Activated T-cell treated with anti-CD3 and anti-CD28 coated beads for 1 hour (primary cell): ENCODE measurements at regions not wholly inside any gene's neighbourhood (a gene's known extent, or its start where the extent isn't known, plus 50 kb on each side); places are given as distances from the start of the nearest gene placed in this dataset.

Experiments used
- DNase-seq: peaks from one replicate; pipeline ENCODE4 v3.0.0-alpha.2; 2020; ENCODE audit warnings: low read depth

GRCh38 chr4:106426069-106426468, 57.5 kb upstream of the GIMD1 start:
- no peak for DNase-seq

GRCh38 chr4:106425576-106425975, 57.0 kb upstream of the GIMD1 start:
- DNase-seq = no peak

- DNase-seq = no peak
Observed at GRCh38 chr4:106424426-106424825, 55.8 kb upstream of the GIMD1 start.

- DNase-seq = no peak
Observed at GRCh38 chr4:106423791-106424190, 55.2 kb upstream of the GIMD1 start.

- DNase-seq = no peak
Observed at GRCh38 chr4:106422766-106423165, 54.2 kb upstream of the GIMD1 start.

GRCh38 chr4:106421441-106422296, 53.1 kb upstream of the GIMD1 start:
- no peak for DNase-seq

GRCh38 chr4:106418444-106418843, 49.9 kb upstream of the GIMD1 start:
- DNase-seq = no peak
